NCI-H128 (cell line): ENCODE measurements at regions not wholly inside any gene's neighbourhood (a gene's known extent, or its start where the extent isn't known, plus 50 kb on each side); places are given as distances from the start of the nearest gene placed in this dataset.

Experiments
- DNase-seq: peaks from one replicate; lab custom pipeline; 2025; ENCODE audit not compliant: unreplicated experiment; lab: John Stamatoyannopoulos, UW

GRCh38 chr18:40529478-40529877 is 1425.6 kb upstream of the PIK3C3 start:
- no peak for DNase-seq

- DNase-seq: no peak
These were observed 1430.2 kb upstream of the PIK3C3 start for GRCh38 chr18:40524881-40525280.

- DNase-seq: no peak
These were observed 1431.7 kb upstream of the PIK3C3 start for GRCh38 chr18:40523287-40523686.

DNA sequence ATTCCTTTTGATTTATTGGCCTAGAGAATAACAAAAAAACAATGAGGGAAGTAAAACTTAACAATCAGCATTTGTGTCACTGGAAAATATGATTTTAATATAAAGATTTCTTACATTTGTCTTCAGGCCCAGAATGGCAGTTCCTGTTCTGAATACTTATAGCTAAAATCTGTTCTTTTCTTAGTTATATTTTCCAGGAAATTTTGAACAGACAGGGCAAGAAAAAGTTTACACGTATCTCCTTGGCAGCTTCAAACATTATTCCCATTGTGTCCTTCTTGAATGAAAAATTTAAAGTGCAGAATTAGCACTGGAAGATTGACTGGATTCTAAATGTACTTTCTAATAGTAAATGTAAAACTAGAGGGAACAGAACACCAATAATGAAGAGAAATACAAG is 1454.0 kb upstream of the PIK3C3 start:
- no peak for DNase-seq

GRCh38 chr18:40494603-40495002 is 1460.4 kb upstream of the PIK3C3 start:
- DNase-seq: no peak

GRCh38 chr18:40493316-40493715 is 1461.7 kb upstream of the PIK3C3 start:
- no peak for DNase-seq

DNA sequence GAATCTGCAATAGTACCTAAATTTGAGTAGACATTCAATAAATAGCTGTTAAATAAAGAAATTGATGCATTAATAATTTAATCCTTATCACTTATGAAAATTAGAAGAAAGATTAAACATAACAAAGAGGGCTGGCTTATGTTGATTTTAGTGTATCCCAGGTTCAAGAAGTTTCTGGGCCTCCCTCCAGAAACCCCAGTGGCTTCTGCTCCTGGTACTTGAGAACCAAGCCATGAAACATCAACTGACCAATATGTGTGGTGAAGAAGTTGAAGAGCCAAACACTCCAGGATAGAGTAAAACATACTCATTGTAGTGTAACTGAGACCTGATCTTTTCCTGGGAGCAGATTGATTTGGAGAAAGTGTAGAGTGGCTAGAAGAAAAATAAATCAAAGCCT is 1465.7 kb upstream of the PIK3C3 start:
- no peak for DNase-seq

DNA sequence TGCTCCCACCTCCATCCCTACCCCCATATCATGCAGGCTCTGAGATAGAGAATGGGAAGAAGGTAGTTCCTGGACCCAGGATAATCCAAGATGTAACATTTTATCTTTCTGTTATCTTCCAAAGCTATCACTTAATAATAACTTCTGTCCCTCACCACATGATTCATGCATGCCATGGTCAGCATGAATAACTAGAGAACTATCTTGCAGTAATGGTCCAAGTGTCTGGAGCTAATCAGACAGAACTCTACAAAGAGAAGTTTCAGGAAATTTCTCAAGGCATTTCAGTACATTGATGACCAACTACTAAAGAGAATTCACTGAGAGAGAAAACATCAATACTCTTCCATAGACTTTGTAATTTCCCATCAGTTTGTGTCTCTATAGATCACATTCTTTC is 1469.7 kb upstream of the PIK3C3 start:
- DNase-seq: no peak

DNA sequence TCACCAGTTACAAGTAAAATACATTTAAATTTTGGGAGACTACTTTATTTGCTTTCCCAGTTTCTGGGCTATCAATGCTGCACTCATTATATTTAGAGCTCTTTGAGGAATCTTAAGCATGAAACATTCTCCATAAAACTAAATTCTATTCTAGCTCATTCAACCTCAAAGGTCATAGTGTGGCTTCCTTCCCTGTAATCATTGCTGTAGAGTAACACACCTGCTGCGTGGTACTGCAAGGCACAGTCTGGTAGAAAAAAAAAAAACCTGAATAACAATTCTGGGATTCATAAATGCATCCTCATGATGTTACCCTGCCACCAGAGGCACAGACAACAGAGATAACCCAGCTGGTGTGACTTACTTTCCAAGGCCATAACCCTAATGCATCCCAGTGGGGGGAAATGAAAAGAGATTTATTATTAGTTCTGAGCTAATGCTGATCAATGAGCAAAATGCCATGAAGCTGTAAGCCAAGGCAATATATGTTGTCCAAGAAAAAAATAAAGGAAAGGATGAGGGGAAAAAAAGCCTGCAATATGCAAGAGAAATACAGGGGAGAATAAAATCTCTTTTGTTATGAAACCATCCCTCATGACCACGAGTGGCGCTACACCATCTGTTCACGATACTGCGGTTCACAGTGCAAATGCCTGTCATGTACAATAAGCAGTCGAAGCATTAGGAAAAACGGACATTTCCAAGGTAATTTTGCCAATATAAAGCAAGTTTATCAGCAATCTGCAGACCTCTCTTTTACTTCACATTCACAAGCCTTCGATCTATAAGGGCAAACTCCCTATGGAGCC is 1481.6 kb upstream of the PIK3C3 start:
- no peak for DNase-seq

- DNase-seq: no peak
These were observed 1484.3 kb upstream of the PIK3C3 start for GRCh38 chr18:40470723-40471122.

DNA sequence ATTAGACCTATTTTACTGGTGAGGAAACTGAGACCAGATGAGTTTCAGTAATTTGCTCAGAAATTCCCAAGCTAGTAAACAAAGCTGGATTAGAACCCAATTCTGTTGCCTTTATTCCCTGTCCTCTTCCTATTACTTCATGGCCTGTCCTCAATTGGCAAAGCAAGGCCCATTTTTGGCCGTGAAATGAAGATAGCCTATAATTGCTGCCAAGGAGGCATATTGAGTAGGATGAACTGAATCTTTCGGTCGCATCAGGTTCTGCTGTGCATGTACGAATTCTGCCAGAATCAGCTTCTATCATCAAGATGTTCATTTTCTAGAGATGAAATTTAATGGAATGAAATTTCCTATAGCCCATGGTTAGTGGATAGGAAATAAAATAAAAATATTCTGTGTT is 1485.2 kb upstream of the PIK3C3 start:
- DNase-seq: no peak

DNA sequence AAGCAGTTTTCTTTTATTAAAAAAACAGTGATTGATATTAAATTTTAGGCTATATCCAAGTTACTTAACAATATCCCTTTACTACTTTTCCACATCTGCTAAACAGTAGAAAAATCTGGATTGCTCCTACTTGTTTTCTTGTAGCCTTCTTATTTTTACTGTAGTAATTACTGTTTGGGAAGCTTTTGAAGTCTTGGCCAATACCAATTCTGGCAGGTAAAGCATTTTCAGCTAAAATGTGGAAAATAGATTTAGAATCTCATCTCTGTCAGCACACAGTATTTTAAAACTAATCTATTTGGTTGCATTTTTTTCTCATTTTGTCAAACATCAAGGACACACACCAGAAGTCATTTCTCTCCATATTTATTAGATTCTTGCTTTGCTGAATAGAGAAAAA is 1485.7 kb upstream of the PIK3C3 start:
- DNase-seq: no peak

GRCh38 chr18:40464032-40464431 is 1491.0 kb upstream of the PIK3C3 start:
- no peak for DNase-seq

- no peak for DNase-seq
These were observed 1501.1 kb upstream of the PIK3C3 start for GRCh38 chr18:40453903-40454302.

GRCh38 chr18:40452599-40452998 is 1502.4 kb upstream of the PIK3C3 start:
- no peak for DNase-seq

DNA sequence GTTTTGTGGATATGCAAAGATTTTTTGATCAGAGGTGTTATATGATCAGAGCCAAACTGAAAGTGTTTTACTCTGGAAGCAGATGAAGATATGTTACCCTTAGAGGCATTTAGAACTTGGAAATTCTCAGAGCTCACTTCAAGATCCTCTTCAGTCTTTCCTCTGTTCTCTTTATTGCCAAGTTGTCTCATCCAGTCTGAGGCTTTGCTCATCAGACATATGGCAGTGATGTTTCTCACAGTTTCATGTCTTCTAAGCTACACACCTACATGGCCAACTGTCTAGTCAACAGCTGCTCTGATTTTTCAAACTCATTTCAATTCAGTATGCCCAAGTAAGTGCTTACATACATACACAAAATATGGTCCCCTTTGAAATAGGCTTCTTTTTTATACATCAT is 1504.3 kb upstream of the PIK3C3 start:
- DNase-seq: no peak

- DNase-seq: no peak
These were observed 1507.2 kb upstream of the PIK3C3 start for GRCh38 chr18:40447820-40448219.

DNA sequence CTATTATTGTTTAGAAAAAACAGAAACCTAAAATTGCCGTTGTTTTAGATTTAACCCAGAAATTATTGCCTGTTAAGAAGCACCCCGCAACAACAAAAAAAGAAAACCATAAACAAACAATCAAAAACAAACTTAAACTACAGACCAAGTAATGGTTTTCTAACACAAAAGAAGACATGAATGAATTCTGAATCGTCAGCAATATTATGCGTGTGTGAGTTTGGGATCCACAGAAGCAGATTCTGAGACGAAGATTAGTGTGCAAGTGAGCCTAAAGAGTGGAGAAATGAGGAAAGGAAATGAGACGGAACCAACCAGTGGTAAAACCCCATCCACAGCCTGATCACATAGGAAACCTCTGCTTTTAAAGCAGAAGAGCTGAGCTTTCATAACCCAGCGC is 1514.9 kb upstream of the PIK3C3 start:
- no peak for DNase-seq

DNA sequence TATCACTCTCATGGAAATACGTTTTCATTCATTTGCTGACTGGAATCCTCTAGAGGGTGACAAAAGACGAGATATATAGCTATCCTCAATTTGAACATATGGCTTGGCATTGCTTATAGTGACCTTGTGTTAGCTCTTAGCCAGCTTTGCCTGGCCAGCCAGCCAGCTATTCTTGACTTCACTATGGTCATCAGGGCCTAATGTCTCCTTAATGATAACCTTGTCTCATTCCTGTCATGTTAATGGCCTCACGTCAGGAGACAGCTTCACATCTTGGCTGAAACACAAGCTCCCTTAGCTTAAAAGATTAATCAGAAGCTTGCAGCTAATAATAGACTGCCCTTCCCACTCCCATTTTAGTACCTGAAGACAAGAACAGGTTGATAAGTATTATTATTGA is 1517.5 kb upstream of the PIK3C3 start:
- DNase-seq: no peak

- DNase-seq: no peak
These were observed 1523.7 kb upstream of the PIK3C3 start for GRCh38 chr18:40431071-40431985.

- DNase-seq: no peak
These were observed 1531.7 kb upstream of the PIK3C3 start for GRCh38 chr18:40423291-40423690.

GRCh38 chr18:40420675-40421074 is 1534.4 kb upstream of the PIK3C3 start:
- no peak for DNase-seq
